Fibroblast of upper back skin (primary cell): ENCODE measurements at regions not wholly inside any gene's neighbourhood (a gene's known extent, or its start where the extent isn't known, plus 50 kb on each side); places are given as distances from the start of the nearest gene placed in this dataset.
"Not testable (repeated sequence)": the region's sequence is repeated elsewhere in the genome, so short reads cannot be mapped to it uniquely, and the experiment has no call there.

ENCODE experiments used
- DNase-seq: peaks from one replicate; pipeline ENCODE4 v3.0.0-alpha.2; 2013

DNA sequence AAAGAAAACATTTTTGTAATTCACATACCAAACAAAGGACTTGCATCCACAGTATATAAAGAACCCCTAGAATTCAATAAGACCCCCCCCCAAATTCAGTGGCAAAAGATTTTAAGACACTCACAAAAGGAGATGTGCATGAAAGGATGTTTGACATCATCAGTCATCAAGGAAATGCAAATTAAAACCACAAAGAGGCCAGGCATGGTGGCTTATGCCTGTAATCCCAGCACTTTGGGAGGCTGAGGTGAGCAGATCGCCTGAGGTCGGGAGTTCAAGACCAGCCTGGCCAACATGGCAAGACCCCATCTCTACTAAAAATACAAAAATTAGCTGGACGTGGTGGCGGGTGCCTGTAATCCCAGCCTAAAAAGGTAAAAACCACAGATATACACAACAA lies 61.3 kb downstream of the AIPL1 start:
- not testable (repeated sequence) for DNase-seq

DNA sequence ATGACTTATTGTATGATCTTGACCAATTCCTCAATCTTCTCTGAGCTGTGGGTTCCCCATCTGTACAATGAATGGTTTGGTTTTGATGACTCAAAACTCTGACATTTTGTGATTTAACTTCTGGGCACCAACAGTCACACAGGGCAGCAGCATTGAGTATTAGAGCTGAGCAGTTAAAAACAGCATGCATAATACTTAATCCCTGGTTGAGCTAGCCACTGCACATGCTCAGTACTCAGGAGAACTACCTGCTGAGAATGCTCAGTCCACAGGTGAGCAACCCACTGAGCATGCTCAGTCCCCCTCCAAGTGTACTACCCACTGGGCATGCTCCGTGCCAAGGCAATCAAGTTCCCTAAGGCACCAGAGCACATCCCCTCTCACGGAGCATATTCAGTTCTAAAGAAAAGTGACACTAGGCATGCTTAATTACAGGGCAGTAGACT lies 68.7 kb downstream of the AIPL1 start:
- peak; percentile 35 for DNase-seq

DNA sequence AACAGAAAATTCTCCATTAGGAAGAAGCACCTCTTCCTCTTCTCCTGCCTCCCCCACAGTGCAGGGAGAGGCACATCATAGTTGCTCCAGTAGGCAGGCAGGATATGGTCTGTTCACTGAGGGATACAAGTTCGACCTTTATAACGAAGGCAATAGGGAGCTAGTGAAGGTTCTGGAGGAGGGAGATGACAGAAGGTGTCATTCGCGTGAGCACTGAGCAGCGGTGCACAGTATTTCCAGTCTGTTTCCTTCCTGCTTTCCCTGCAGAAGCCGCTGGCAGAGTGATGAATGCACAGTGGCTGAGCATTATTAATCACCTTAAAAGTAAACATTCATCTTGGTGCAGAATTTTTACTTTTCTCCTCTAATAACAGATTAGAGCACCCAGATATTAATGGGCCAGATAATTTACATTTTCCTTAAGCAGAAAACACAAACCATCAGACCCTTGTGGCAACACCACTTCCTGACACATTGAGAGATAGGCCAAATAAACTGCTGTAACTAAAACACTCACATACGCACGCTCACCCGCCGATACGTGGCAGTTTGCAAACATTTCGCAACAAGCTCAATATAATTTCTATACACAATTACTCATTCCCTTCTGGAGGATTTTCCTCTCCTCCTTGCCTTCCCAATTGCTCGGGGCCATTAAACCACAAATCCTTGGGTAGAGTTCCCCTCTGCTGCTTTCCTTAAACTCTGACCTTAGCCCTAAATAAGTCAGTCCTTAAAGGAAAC lies 69.5 kb downstream of the AIPL1 start:
- peak; percentile 25 for DNase-seq

DNA sequence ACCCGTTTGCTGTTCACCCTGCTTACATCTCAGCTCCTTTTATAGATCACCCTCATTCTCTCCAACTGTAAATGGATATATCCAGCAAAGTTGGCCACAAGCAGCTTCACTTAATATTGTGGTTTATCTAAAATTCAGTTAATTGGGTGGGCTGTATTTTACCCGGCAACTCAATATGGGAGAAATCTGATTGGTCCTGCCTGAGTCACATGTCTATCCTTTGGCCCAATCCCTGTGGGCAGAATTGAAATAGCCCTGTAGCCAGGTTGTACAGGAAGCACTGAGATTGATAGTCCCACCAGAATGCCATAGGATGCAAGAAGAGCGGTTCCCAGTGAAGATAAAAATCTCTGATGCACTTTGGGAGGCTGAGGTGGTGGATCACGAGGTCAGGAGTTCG lies 73.2 kb downstream of the AIPL1 start:
- no peak for DNase-seq

DNA sequence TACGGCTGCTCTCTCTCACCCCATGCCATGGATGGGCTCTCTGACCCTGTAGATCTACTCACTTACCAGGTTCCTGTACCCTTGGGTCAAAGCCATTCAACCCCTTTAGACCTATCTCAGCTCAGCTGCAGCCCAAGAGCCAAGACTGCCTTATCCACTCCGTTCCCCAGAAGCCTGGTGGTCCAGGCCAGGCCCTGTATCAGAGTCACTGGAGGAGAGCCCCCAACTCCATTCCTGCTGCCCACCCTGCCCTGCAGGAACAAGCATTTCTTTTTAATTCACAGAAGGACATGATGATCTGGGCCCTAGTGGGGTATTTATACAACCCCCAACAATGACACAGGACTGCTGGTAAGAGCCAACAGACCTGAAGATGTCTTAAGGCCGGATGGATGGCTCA lies 76.8 kb downstream of the AIPL1 start:
- no peak for DNase-seq

- no peak for DNase-seq
These were observed 78.4 kb downstream of the AIPL1 start for GRCh38 chr17:6356562-6356961.

- no peak for DNase-seq
These were observed 79.7 kb downstream of the AIPL1 start for GRCh38 chr17:6355196-6355595.

DNA sequence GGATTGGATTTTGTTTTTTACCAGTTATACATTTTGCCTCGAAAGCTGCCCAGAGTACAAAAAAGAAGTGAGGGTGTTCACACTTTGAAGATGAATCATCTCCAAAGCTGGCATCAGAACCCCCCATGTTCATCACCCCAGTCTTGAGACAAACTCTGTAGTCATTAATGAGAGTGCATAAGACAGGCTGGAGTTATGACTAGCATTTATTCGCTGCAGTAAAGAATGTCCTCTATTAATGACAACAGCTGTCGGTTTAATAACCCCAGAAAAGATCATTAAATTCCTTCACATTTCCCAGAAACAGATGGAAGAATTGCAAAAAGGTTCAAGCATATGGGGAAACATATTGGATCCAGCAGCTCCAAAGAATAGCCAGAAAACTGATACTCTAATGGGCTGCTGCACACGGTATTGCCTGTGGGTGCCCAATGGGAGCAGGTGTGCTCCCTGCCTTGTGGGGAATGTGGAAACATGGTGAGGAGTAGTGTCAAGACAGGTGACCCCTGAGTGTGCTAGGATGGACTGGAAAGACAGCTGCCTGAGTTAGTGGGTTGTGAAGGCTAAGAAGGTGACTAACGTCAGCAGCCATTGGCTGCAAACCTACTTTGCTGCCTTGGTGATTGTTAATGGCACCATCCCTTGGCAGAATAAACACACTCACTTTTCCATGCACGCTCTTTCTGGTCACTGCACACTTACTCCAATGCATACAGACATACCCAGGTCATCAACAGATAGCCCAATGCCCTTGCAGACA lies 81.9 kb downstream of the AIPL1 start:
- DNase-seq, result no peak

DNA sequence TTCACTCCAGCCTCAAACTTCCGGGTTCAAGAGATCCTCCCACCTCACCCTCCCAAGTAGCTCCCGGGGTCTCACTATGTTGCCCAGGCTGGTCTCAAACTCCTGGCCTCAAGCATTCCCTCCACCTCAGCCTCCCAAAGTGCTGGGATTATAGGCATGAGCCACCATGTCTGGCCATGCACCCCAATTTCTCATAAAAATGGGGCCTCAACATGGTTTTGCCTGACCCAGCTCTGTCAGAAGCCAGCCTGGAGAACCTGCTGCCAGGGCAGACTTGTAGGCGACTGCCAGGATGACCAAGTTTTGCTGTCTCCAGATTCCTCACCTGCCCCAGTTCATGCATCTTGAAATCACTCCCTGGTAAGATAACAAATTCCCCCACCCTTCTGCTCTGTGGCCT lies 82.9 kb downstream of the AIPL1 start:
- DNase-seq, result no peak

DNA sequence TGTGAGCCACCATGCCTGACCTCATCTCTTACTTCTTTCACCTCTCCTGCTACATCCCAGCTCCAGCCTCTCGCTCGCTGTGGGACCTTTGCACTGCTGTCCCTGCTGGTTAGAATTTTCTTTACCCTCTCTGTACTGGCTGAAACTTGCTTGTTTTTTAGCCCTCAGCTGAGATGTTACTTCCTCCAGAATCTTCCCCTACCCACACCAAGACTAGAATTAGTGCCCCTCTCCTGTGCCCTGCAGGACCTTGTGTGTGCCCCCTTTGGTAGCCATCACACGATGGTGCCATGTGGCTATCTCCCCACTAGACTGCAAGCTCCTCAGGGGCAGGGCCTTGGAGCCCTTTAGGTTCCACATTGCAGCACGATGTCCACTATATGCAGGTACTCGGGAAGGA lies 84.1 kb downstream of the AIPL1 start:
- no peak for DNase-seq

GRCh38 chr17:6348891-6349290 lies 86.0 kb downstream of the AIPL1 start:
- DNase-seq, result no peak

- DNase-seq, result no peak
These were observed 87.1 kb downstream of the AIPL1 start for GRCh38 chr17:6347776-6348175.

- DNase-seq, result no peak
These were observed 87.9 kb downstream of the AIPL1 start for GRCh38 chr17:6346986-6347385.

DNA sequence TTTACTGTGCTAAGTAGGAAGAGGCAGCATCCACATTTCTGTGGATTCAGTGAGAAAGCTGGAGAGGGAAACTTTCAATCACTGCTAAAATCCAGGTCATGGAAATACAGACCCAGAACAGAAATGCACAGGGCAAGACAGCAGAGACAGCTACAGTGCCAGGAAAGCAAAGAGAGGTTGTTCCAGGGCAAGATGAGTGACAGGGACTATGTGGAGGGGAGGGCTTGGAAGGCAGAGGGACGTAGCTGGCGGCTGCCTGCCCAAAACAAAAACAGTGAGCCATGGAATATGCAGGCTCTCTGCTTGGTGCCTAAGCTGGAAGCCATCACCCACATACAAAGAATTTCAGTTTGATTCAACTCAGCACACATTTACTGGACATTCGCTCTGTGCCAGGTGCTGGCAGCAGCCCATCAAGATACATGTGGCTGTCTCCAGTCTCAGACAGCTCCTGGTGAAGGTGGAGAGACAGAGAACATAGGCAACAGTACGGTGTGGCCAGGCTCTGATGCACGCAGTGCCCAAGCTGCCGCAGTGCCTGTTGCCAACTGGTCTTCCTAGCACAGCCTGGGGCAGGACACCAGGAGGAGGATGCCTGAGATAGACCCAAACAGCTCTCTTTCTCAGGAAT lies 88.7 kb downstream of the AIPL1 start:
- no peak for DNase-seq

- no peak for DNase-seq
These were observed 91.2 kb downstream of the AIPL1 start for GRCh38 chr17:6343736-6344135.

GRCh38 chr17:6343191-6343590 lies 91.7 kb downstream of the AIPL1 start:
- no peak for DNase-seq

DNA sequence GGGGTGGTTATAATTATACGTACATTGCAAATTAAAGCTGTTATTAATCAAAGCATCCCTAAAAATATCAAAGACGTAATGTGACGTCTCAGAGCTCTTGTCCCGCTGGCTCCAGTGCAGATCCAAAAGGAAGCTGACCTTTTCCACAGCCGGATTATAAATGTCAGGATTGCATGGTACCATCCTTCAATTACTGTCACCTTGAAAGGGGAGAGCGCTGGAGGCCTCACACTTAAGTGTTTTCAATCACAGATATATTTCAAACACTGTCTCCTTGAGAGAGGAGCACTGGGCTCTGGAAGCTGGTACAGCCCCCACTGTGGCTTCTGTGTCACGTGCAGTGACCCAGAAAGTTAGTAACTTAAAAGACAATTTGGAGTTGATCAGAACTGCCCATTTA lies 94.2 kb downstream of the AIPL1 start:
- DNase-seq, result no peak

DNA sequence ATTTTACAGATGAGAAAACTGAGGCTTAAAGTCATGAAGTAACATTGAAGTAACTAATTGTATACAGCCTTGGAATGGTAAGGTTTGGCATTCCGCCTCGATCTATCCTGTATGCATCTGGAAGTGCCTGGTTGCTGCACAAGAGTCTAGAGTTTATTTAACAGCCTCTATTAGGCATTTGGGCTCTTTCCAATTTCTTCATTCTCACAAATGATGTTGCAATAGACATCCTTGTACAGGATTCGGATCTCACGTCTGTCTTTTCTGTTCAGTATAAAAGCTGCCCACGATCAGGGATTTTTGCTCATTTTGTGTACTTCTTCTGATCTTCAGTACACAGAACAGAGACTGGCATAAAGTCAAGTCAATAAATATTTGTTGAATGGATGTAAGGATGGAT lies 100.5 kb downstream of the AIPL1 start:
- no peak for DNase-seq

- no peak for DNase-seq
These were observed 104.0 kb downstream of the AIPL1 start for GRCh38 chr17:6330936-6331335.

DNA sequence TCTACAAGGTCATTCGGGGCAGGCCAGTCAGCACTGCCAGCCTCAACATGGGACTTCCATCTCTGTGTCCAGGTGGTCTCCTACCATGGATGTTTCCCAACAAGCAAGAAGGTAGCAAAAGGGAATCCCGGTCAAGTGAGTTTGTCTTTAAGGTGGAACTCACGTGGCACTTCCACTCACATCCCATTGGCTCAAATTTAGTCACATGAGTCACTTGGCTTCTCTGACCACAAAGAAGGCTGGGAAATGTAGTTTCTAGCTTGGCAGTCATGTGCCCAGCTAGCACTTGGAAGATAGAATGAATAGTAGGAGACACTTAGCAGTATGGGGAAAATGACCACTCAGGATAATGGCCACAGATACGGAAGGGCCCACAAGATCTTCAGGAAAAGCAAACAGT lies 106.6 kb downstream of the AIPL1 start:
- no peak for DNase-seq

DNA sequence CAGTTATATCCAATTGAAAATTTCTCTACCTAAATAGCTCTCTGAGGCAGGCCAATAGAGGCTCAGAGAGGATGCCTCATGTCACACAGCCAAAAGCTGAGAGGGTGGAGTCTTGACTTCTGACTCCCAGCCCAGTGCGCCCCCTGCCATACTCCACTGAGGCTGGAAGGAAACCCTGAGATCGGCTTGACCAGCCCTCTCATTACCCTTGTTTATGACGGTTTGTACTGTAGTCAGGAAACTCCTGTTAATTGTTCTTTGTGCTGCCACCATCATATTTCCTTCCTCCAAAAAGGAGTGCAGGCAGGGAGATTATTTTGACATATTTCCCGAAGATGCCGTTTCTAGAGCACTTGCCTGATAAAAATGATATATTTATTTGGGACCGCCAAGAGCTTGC lies 107.9 kb downstream of the AIPL1 start:
- no peak for DNase-seq

DNA sequence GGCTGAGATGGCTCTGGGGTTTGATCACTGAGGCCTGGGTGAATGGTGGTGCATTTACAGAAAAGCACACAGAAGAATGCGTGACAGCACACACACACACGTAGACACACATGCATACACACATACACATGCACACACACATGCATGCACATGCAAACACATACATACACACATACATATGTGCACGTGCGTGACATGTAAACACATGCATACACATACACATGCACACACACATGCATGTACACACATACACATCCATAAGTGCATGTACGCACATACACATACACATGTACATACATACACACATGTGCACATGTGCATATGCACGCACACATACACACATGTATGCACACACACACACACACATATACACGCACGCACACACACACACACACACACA lies 108.4 kb downstream of the AIPL1 start:
- no peak for DNase-seq

GRCh38 chr17:6325741-6326140 lies 109.2 kb downstream of the AIPL1 start:
- no peak for DNase-seq

- DNase-seq, result no peak
These were observed 109.9 kb downstream of the AIPL1 start for GRCh38 chr17:6325051-6325450.
